GM21423 (cell line): ENCODE measurements at regions not wholly inside any gene's neighbourhood (a gene's known extent, or its start where the extent isn't known, plus 50 kb on each side); places are given as distances from the start of the nearest gene placed in this dataset.

Experiments
- ATAC-seq: cut with Tn5 transposase; IDR thresholded peaks from one replicate; pipeline ENCODE4 v1.9.1; 2021; ENCODE audit warnings: mild to moderate bottlenecking, moderate library complexity; ENCODE audit not compliant: unreplicated experiment

- ATAC-seq, result no peak
Observed at GRCh38 chr12:98453492-98453891, 61.9 kb upstream of the TMPO start.

DNA sequence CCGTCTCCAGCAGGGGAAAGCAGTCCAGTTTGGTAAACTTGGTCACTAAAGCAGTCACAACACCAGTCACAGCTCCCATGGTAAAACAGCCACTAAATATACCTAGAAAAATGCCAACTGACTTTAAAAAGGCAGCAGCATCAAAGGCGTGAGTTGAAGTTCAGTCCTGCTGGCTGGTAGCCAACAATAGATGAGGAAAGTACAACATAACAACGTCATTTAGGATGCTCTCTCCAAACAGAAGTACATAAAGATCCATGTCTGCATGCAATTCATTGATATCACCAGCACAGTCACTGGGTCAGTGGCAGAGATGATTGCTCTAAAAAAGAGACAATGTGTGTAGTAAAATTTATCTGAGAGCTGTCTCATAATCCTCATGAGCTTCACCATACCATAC, 59.3 kb upstream of the TMPO start:
- ATAC-seq, result no peak

DNA sequence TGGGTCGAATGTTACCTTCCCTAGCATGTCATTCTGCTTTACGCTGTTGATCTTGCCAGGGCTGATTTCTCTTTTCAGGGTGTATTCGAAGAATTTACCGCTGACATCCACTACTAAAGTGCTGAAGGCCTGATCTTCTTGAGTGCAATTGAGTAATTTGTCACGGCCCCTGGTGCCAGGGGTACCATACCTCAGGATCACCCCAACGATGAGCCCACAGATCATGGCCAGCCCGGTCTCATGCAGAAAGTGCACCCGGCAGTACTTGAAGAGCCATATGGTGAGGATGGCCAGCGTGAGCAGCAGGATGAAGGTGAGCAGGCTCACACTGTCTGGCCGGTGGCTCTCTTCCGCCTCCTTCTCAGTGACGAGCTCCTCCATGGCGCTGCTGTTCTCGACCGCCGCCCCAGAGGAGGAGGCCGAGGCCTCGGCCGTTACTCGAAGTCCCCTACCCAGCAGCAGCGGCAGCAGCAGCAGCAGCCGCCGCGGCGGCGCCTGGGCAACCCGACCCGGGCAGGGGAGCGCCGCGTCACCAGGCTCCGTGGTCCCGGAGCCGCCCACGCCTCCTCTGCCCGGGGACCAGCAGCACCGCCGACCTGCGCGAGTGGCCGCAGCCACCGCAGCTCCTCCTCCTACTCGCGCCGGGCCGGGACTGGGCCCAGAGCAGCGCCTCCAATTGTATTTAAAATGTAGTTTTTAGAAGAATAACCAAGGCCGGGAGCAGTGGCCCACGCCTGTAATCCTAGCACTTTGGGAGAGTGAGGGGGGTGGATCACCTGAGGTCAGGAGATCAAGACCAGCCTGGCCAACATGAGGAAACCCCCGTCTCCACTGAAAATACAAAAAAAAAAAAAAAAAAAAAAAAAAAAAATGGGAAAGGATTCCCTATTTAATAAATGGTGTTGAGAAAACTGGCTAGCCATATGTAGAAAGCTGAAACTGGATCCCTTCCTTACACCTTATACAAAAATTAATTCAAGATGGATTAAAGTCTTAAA, 58.5 kb upstream of the TMPO start:
- peak; percentile 72 for ATAC-seq

DNA sequence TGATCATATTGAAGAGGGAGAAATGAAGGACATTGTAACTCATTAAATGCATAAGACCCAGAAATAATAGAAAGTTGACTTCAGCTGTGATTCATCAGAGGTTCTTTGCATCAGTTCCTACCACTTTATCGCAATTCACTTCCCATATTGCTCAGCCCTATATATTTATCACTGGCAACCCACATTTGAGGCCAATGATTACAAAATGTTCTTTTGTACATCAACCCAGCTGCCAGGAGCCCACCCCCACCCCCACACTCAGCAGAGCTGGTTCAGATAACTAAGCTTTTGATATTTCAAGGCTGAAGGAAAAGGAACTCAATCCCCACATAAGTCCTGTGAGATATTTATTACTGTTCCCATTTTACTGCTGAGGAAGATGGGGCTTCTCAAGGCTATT, 51.2 kb upstream of the TMPO start:
- no peak for ATAC-seq

- no peak for ATAC-seq
Observed at GRCh38 chr12:98465505-98465904, 49.9 kb upstream of the TMPO start.
